Mucosa of descending colon (tissue), 3 donors: ENCODE measurements at regions not wholly inside any gene's neighbourhood (a gene's known extent, or its start where the extent isn't known, plus 50 kb on each side); places are given as distances from the start of the nearest gene placed in this dataset. TPM values are rescaled to one million over a fixed set of nuclear protein-coding genes. Genes with fewer than 3 reads are reported as not detected.
"Not testable (repeated sequence)": the region's sequence is repeated elsewhere in the genome, so short reads cannot be mapped to it uniquely, and the experiment has no call there.

Source experiments
- ATAC-seq: fragments of 200-7000 bp; cut with Tn5 transposase; one replicate; pipeline ENCODE4 v1.9.1; 2020; ENCODE audit warnings: mild to moderate bottlenecking, moderate library complexity
- DNase-seq, 3 donors: peaks; one replicate each; pipeline ENCODE4 v3.0.0-alpha.2; 2020
- H3K36me3 ChIP-seq: fragments of 200-600 bp; one replicate; pipeline ENCODE4 v1.8.0; 2021; ENCODE audit warnings: low read depth, mild to moderate bottlenecking
- H3K4me1 ChIP-seq: fragments of 200-600 bp; one replicate; pipeline ENCODE4 v1.8.0; 2021; ENCODE audit warnings: low read depth, mild to moderate bottlenecking
- H3K4me3 ChIP-seq: fragments of 200-600 bp; one replicate; pipeline ENCODE4 v1.8.0; 2021; ENCODE audit warnings: mild to moderate bottlenecking
- H3K9me3 ChIP-seq: fragments of 200-600 bp; one replicate; pipeline ENCODE4 v1.8.0; 2021; ENCODE audit warnings: mild to moderate bottlenecking
- CTCF ChIP-seq: fragments of 200-600 bp; IDR thresholded peaks from one replicate; pipeline ENCODE4 v1.8.0; 2022; ENCODE audit warnings: antibody characterized with exemption, mild to moderate bottlenecking
- intact Hi-C, 2 donors: fragments of 100-400 bp; cut with DNase I in 1 of 2; cut with micrococcal nuclease in 1 of 2; formaldehyde crosslinking; loops; one replicate each; pipeline versions ENCODE4 v1.11.0 to v1.11.1; 2022; cut with DNase I, micrococcal nuclease
- microRNA-seq: library from miRNA; unstranded; fragments of <30 nt; microRNA quantifications from one replicate; pipeline ENCODE4, GENCODE V29; 2019
- donor health status: DM: no; HTN: no; CAD: no; lungs with moderate emphysema.
- donor health status: DM: no; HTN: no; CAD: no.
- donor health status: DM: no; HTN: yes; CAD: no.

- DNase-seq (no peak), ATAC-seq (no peak)
Measured at GRCh38 chr6:27190126-27190525, 57.4 kb upstream of the PRSS16 start.

GRCh38 chr6:27194453-27194852 is 53.0 kb upstream of the PRSS16 start:
- ATAC-seq, H3K9me3 ChIP-seq, H3K4me3 ChIP-seq, H3K4me1 ChIP-seq, DNase-seq, intact Hi-C loops, H3K36me3 ChIP-seq: not testable (repeated sequence)

More at GRCh38 chr6:27190126-27190525, 57.4 kb upstream of the PRSS16 start:
- Histone ChIP-seq H3K4me3 (no peak overlapping the region), H3K36me3 (no peaks in the 10 kb centered on the region), H3K9me3 (no peaks in the 10 kb centered on the region), H3K4me1 (no peaks in the 10 kb centered on the region)
- intact Hi-C loops = no loop called here
- TF ChIP-seq CTCF = no peak

GRCh38 chr6:27195547-27195946 is 52.0 kb upstream of the PRSS16 start:
- ATAC-seq, DNase-seq, intact Hi-C loops, H3K9me3 ChIP-seq, H3K4me1 ChIP-seq, H3K36me3 ChIP-seq, H3K4me3 ChIP-seq: not testable (repeated sequence)

Small RNA genes lying in the stretch of these regions (microRNA-seq; reads per million reads assigned to microRNA genes)
- not detected for gene MIR3143
